H1 (cell line): ENCODE measurements at regions not wholly inside any gene's neighbourhood (a gene's known extent, or its start where the extent isn't known, plus 50 kb on each side); places are given as distances from the start of the nearest gene placed in this dataset.

ENCODE experiments used
- ASH2L ChIP-seq: fragments of 200-600, 300-600 bp; sonication (generic); IDR thresholded peaks from one replicate; pipeline ENCODE4 v1.7.1; 2017; ENCODE audit warnings: low read length
- CBX5 ChIP-seq: fragments of 300-800, 300-1000 bp; sonication (generic); IDR thresholded peaks from 2 replicates; pipeline ENCODE4 v1.7.1; 2016; ENCODE audit warnings: antibody characterized with exemption, low read length, low read depth
- CEBPB ChIP-seq: IDR thresholded peaks from 2 replicates; pipeline ENCODE4 v1.6.1; 2012; ENCODE audit warnings: low read depth, low read length
- GTF2F1 ChIP-seq: IDR thresholded peaks from 2 replicates; pipeline ENCODE4 v1.6.1; 2012; ENCODE audit warnings: low read depth, low read length, improper control_type of control experiment, borderline replicate concordance
- MAX ChIP-seq: IDR thresholded peaks from 2 replicates; pipeline ENCODE4 v1.6.1; 2012; ENCODE audit warnings: inconsistent platforms
- PHF8 ChIP-seq: fragments of 200-600 bp; sonication (generic); conservative IDR thresholded peaks from 2 replicates; pipeline ENCODE4 v1.7.1; 2012; ENCODE audit warnings: low read depth, mild to moderate bottlenecking, inconsistent platforms, low read length, moderate library complexity
- POLR2A ChIP-seq, 2 experiments: IDR thresholded peaks; 1 replicate in 1 of 2; 2 replicates in 1 of 2; pipeline ENCODE4 v1.6.1; 2011; ENCODE audit warnings: low read depth in 2 of 2, low read length in 2 of 2, mild to moderate bottlenecking in 2 of 2; ENCODE audit errors: control extremely low read depth in 1 of 2
- POLR2AphosphoS5 ChIP-seq: IDR thresholded peaks from 2 replicates; pipeline ENCODE4 v1.6.1; 2011; ENCODE audit warnings: low read depth, low read length
- RNF2 ChIP-seq: fragments of 200-900, 300-1000 bp; sonication (generic); IDR thresholded peaks from 2 replicates; pipeline ENCODE4 v1.7.1; 2016; ENCODE audit warnings: borderline replicate concordance, low read depth, mild to moderate bottlenecking, antibody characterized with exemption, low read length; ENCODE audit not compliant: poor library complexity, severe bottlenecking; ENCODE audit errors: missing control alignments
- SUZ12 ChIP-seq: fragments of 200-600 bp; sonication (generic); IDR thresholded peaks from 2 replicates; pipeline ENCODE4 v1.6.1; 2012; ENCODE audit warnings: mild to moderate bottlenecking, inconsistent platforms, low read length, moderate library complexity, mixed read lengths
- TAF7 ChIP-seq: optimal IDR thresholded peaks from 2 replicates; pipeline ENCODE3; 2011; ENCODE audit warnings: low read depth, mild to moderate bottlenecking, inconsistent platforms, low read length, moderate library complexity, borderline replicate concordance
- YY1 ChIP-seq: IDR thresholded peaks from 2 replicates; pipeline ENCODE4 v1.6.1; 2011; ENCODE audit warnings: low read depth, mild to moderate bottlenecking, low read length

- TF ChIP-seq RNF2: no peak
- no peak for TF ChIP-seq PHF8
- no peak for TF ChIP-seq TAF7
- no peak for TF ChIP-seq MAX
- no peak for TF ChIP-seq POLR2A (IDR thresholded peaks at IDR 0.05; ENCODE audit: control extremely low read depth in 1 of 2, low read depth in 2 of 2, low read length in 2 of 2)
- TF ChIP-seq YY1: no peak
- no peak for TF ChIP-seq ASH2L
- TF ChIP-seq SUZ12: no peak
- no peak for TF ChIP-seq GTF2F1
- TF ChIP-seq POLR2AphosphoS5: no peak
- no peak for TF ChIP-seq CEBPB
- no peak for TF ChIP-seq CBX5
- TF ChIP-seq, all 59 proteins: peak for 0
Measured at GRCh38 chr14:104292084-104292970, 153.9 kb downstream of the KIF26A start (continued).
